ENCODE measurements at regions not wholly inside any gene's neighbourhood (a gene's known extent, or its start where the extent isn't known, plus 50 kb on each side); places are given as distances from the start of the nearest gene placed in this dataset.

- TF ChIP-seq CTCF (IDR thresholded peaks at IDR 0.05) (no peak), POLR2AphosphoS5 (IDR thresholded peaks at IDR 0.05) (no peak)
These were observed 76.1 kb upstream of the SMIM21 start for GRCh38 chr18:75503615-75504014.
